Peyer's patch (tissue), 4 donors: ENCODE measurements at regions not wholly inside any gene's neighbourhood (a gene's known extent, or its start where the extent isn't known, plus 50 kb on each side); places are given as distances from the start of the nearest gene placed in this dataset.

Source experiments
- POLR2A ChIP-seq, 2 donors: fragments of 450-650 bp; IDR thresholded peaks; one replicate each; pipeline ENCODE4 v1.5.1; 2017; ENCODE audit warnings: antibody characterized with exemption in 2 of 2, mild to moderate bottlenecking in 2 of 2, moderate library complexity in 2 of 2
- TF ChIP-seq, protein P1 (sequence below), 6 experiments: fragments of 450-650 bp in 4 of 6; fragments of 200-600 bp in 2 of 6; sonication (generic) in 1 of 6; IDR thresholded peaks; one replicate each; pipeline ENCODE4 v1.5.1; 2017 to 2019; ENCODE audit warnings: antibody characterized with exemption in 6 of 6, mild to moderate bottlenecking in 3 of 6, moderate library complexity in 1 of 6

DNA sequence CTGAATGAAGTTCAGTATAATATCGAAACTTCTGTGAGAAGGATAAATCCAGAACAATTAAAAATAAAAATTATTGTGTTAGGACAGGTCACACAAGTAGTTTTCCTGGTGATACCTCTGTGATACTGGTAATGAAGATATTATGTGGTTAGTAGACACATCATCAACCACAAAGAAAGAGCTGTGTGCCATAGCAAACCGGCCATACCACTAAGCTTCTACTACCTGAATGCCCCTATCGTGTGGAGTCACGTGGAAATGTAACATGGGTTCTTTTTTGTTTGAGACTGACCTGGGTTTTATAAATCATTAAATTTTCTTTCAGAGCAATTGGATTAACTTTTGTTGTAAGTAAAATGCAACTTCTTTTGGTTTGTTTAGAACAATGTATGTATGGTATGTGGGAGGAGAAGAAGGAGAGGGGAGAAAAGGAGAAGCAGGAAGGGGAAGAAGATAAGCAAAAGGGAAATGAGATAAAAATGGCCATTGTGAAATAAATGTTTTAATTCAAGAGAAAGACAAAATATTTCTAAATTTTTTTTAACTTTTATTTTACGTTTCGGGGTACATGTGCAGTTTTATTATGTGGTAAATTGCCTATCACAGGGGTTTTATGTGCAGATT is 58.2 kb upstream of the LRRC8B start:
- TF ChIP-seq, protein P1, sequence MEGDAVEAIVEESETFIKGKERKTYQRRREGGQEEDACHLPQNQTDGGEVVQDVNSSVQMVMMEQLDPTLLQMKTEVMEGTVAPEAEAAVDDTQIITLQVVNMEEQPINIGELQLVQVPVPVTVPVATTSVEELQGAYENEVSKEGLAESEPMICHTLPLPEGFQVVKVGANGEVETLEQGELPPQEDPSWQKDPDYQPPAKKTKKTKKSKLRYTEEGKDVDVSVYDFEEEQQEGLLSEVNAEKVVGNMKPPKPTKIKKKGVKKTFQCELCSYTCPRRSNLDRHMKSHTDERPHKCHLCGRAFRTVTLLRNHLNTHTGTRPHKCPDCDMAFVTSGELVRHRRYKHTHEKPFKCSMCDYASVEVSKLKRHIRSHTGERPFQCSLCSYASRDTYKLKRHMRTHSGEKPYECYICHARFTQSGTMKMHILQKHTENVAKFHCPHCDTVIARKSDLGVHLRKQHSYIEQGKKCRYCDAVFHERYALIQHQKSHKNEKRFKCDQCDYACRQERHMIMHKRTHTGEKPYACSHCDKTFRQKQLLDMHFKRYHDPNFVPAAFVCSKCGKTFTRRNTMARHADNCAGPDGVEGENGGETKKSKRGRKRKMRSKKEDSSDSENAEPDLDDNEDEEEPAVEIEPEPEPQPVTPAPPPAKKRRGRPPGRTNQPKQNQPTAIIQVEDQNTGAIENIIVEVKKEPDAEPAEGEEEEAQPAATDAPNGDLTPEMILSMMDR (IDR thresholded peaks at IDR 0.05) = no peak
- TF ChIP-seq POLR2A (IDR thresholded peaks at IDR 0.05) = no peak
